B cell (primary cell): ENCODE measurements at regions not wholly inside any gene's neighbourhood (a gene's known extent, or its start where the extent isn't known, plus 50 kb on each side); places are given as distances from the start of the nearest gene placed in this dataset.

Source experiments
- EZH2 ChIP-seq: IDR thresholded peaks from 2 replicates; pipeline ENCODE4 v1.6.1; 2012; ENCODE audit warnings: borderline replicate concordance, low read depth, mild to moderate bottlenecking, moderate library complexity, low read length; ENCODE audit not compliant: insufficient read depth, poor library complexity, severe bottlenecking
- TF ChIP-seq, protein P1 (sequence below): fragments of 200-600 bp; IDR thresholded peaks from one replicate; pipeline ENCODE4 v1.8.0; 2022; ENCODE audit warnings: antibody characterized with exemption, mild to moderate bottlenecking

DNA sequence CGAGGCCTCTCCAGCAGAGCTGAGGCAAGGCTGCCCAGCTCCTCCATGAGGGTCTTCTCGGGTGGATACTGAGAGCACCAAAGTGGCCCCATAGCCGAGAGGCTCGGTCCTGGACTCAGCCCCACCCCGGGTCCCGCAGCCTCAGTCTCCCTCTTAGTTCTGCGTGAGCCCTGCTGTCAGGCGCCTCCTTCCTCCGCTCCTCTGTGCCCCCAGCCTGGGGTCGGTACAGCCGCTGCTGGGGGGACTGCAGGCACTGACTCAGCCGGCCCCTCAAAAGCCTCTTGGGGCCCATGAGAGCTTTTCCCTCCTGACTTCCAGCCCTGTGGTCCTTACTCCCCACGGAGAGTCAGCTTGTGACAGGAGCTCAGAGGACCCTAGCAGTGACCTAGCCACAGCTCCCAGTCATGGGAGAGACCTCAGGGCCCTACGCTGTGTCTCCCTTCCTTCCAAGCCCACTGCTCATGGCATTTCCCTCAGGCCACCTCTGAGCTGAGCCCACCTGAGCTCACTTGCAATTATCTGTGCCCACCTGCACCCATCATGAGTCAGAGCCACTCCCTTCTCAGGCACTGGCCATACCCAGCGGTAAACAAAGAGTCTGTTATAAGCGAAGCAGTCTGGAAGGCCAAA lies 295.0 kb upstream of the RTL1 start:
- TF ChIP-seq, protein P1, sequence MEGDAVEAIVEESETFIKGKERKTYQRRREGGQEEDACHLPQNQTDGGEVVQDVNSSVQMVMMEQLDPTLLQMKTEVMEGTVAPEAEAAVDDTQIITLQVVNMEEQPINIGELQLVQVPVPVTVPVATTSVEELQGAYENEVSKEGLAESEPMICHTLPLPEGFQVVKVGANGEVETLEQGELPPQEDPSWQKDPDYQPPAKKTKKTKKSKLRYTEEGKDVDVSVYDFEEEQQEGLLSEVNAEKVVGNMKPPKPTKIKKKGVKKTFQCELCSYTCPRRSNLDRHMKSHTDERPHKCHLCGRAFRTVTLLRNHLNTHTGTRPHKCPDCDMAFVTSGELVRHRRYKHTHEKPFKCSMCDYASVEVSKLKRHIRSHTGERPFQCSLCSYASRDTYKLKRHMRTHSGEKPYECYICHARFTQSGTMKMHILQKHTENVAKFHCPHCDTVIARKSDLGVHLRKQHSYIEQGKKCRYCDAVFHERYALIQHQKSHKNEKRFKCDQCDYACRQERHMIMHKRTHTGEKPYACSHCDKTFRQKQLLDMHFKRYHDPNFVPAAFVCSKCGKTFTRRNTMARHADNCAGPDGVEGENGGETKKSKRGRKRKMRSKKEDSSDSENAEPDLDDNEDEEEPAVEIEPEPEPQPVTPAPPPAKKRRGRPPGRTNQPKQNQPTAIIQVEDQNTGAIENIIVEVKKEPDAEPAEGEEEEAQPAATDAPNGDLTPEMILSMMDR = no peak
- TF ChIP-seq EZH2 = no peak
